OCI-LY1 (cell line): ENCODE measurements at regions not wholly inside any gene's neighbourhood (a gene's known extent, or its start where the extent isn't known, plus 50 kb on each side); places are given as distances from the start of the nearest gene placed in this dataset.

Experiments
- H2AFZ ChIP-seq: fragments of 200-600 bp; sonication (generic), shearing (Covaris generic); 2 replicates; pipeline ENCODE4 v1.6.0; 2014; ENCODE audit warnings: antibody characterized with exemption, mild to moderate bottlenecking, low read length
- H3F3A ChIP-seq: fragments of 200-600 bp; sonication (generic), shearing (Covaris generic); 2 replicates; pipeline ENCODE4 v1.6.0; 2014; ENCODE audit warnings: mild to moderate bottlenecking, antibody characterized with exemption, low read length, moderate library complexity; ENCODE audit not compliant: insufficient read depth
- H3K27ac ChIP-seq: fragments of 200-600 bp; sonication (generic); 2 replicates; pipeline ENCODE4 v1.5.1; 2014; ENCODE audit warnings: low read length, mixed run types, mild to moderate bottlenecking, low read depth; ENCODE audit not compliant: poor library complexity, severe bottlenecking
- H3K27me3 ChIP-seq: fragments of 200-600 bp; sonication (generic); 2 replicates; pipeline ENCODE4 v1.6.0; 2014; ENCODE audit warnings: antibody characterized with exemption, mild to moderate bottlenecking, low read length, moderate library complexity; ENCODE audit not compliant: insufficient read depth
- H3K36me3 ChIP-seq: fragments of 200-600 bp; sonication (generic); 2 replicates; pipeline ENCODE4 v1.6.1; 2014; ENCODE audit warnings: mild to moderate bottlenecking, antibody characterized with exemption, low read length, moderate library complexity, mixed read lengths; ENCODE audit not compliant: insufficient read depth
- H3K4me1 ChIP-seq: fragments of 200-600 bp; sonication (generic); 2 replicates; pipeline ENCODE4 v1.5.1; 2014; ENCODE audit warnings: mild to moderate bottlenecking, low read length, moderate library complexity; ENCODE audit not compliant: insufficient read depth, severe bottlenecking
- H3K4me2 ChIP-seq: fragments of 200-600 bp; sonication (generic), shearing (Covaris generic); 2 replicates; pipeline ENCODE4 v1.6.1; 2014; ENCODE audit warnings: low read length
- H3K4me3 ChIP-seq: fragments of 200-600 bp; sonication (generic); 2 replicates; pipeline ENCODE4 v1.5.1; 2014; ENCODE audit warnings: low read length, low read depth, mild to moderate bottlenecking, mixed read lengths; ENCODE audit not compliant: poor library complexity, severe bottlenecking
- H3K79me2 ChIP-seq: fragments of 200-600 bp; shearing (Covaris generic); 2 replicates; pipeline ENCODE4 v1.6.1; 2016; ENCODE audit warnings: mixed run types, low read length, mixed read lengths; ENCODE audit not compliant: insufficient read depth
- H3K9ac ChIP-seq: fragments of 200-600 bp; sonication (generic), shearing (Covaris generic); 2 replicates; pipeline ENCODE4 v1.6.1; 2014; ENCODE audit warnings: mild to moderate bottlenecking, low read length, mixed read lengths
- H3K9me2 ChIP-seq: fragments of 200-600 bp; sonication (generic), shearing (Covaris generic); 2 replicates; pipeline ENCODE4 v1.6.1; 2014; ENCODE audit warnings: low read depth, mild to moderate bottlenecking, low read length, mixed read lengths
- H3K9me3 ChIP-seq: fragments of 200-600 bp; shearing (Covaris generic); 2 replicates; pipeline ENCODE4 v1.6.1; 2014; ENCODE audit warnings: low read length, mixed read lengths
- H4K20me1 ChIP-seq: fragments of 200-600 bp; sonication (generic), shearing (Covaris generic); 2 replicates; pipeline ENCODE4 v1.6.0; 2016; ENCODE audit warnings: mild to moderate bottlenecking, low read length; ENCODE audit not compliant: insufficient read depth
- CTCF ChIP-seq: fragments of 200-600 bp; sonication (generic), shearing (Covaris generic); IDR thresholded peaks from 2 replicates; pipeline ENCODE4 v1.5.1; 2017; ENCODE audit warnings: mild to moderate bottlenecking, antibody characterized with exemption, low read length, moderate library complexity, mixed read lengths
- EZH2 ChIP-seq: fragments of 200-600 bp; sonication (generic), shearing (Covaris generic); IDR thresholded peaks from 2 replicates; pipeline ENCODE4 v1.8.0; 2017; ENCODE audit warnings: borderline replicate concordance, mixed run types, mild to moderate bottlenecking, antibody characterized with exemption, low read length, moderate library complexity, mixed read lengths

GRCh38 chr12:19652386-19652785, 213.1 kb downstream of the AEBP2 start:
- H3K9ac ChIP-seq: no peak overlapping the region
- no peaks in the 10 kb centered on the region for H3K9me2 ChIP-seq
- H2AFZ ChIP-seq: no peak overlapping the region

GRCh38 chr12:19654650-19655376, 215.5 kb downstream of the AEBP2 start:
- H3K4me3 ChIP-seq: no peak overlapping the region
- no peaks in the 10 kb centered on the region for H3K9me2 ChIP-seq
- TF ChIP-seq CTCF: no peak
- no peak for TF ChIP-seq EZH2
- no peak overlapping the region for H3K4me2 ChIP-seq
- H3K4me1 ChIP-seq: no peaks in the 10 kb centered on the region
- no peak overlapping the region for H3K9ac ChIP-seq
- H4K20me1 ChIP-seq: no peaks in the 10 kb centered on the region
- no peaks in the 10 kb centered on the region for H3K79me2 ChIP-seq
- H3K27ac ChIP-seq: no peak overlapping the region
- H3K9me3 ChIP-seq: no peaks in the 10 kb centered on the region
- no peaks in the 10 kb centered on the region for H3K36me3 ChIP-seq
- H2AFZ ChIP-seq: no peak overlapping the region
- H3F3A ChIP-seq: no peaks in the 10 kb centered on the region
- no peaks in the 10 kb centered on the region for H3K27me3 ChIP-seq

More at GRCh38 chr12:19652386-19652785, 213.1 kb downstream of the AEBP2 start:
- no peaks in the 10 kb centered on the region for H3K4me1 ChIP-seq
- H3K27me3 ChIP-seq: no peaks in the 10 kb centered on the region
- no peak for TF ChIP-seq CTCF
- TF ChIP-seq EZH2: no peak
- no peaks in the 10 kb centered on the region for H3K36me3 ChIP-seq
- no peaks in the 10 kb centered on the region for H4K20me1 ChIP-seq
- no peak overlapping the region for H3K27ac ChIP-seq
- H3K79me2 ChIP-seq: no peaks in the 10 kb centered on the region
- no peak overlapping the region for H3K4me2 ChIP-seq
- H3K9me3 ChIP-seq: no peaks in the 10 kb centered on the region
- H3F3A ChIP-seq: no peaks in the 10 kb centered on the region
- no peak overlapping the region for H3K4me3 ChIP-seq

- no peaks in the 10 kb centered on the region for H3K36me3 ChIP-seq
- H3K9ac ChIP-seq: no peak overlapping the region
- H3K79me2 ChIP-seq: no peaks in the 10 kb centered on the region
- no peak overlapping the region for H3K4me2 ChIP-seq
- H3K4me3 ChIP-seq: no peak overlapping the region
- H3K9me2 ChIP-seq: no peaks in the 10 kb centered on the region
- no peak overlapping the region for H2AFZ ChIP-seq
- no peaks in the 10 kb centered on the region for H4K20me1 ChIP-seq
- no peaks in the 10 kb centered on the region for H3K9me3 ChIP-seq
- no peaks in the 10 kb centered on the region for H3K4me1 ChIP-seq
- TF ChIP-seq EZH2 (no peak), CTCF (no peak)
- H3F3A ChIP-seq: no peaks in the 10 kb centered on the region
- no peaks in the 10 kb centered on the region for H3K27me3 ChIP-seq
- H3K27ac ChIP-seq: no peak overlapping the region
Measured at GRCh38 chr12:19657118-19657731, 217.9 kb downstream of the AEBP2 start.
